WTC11 (cell line): ENCODE measurements at regions not wholly inside any gene's neighbourhood (a gene's known extent, or its start where the extent isn't known, plus 50 kb on each side); places are given as distances from the start of the nearest gene placed in this dataset.

Experiments
- ATAC-seq: fragments of 200-7000 bp; cut with Tn5 transposase; 2 replicates; pipeline ENCODE4 v1.10.0; 2021; ENCODE audit warnings: mild to moderate bottlenecking, moderate library complexity
- CTCF ChIA-PET: fragments of 300-600 bp; sonication (Branson Sonifier 250); formaldehyde crosslinking; loops from one replicate; lab custom pipeline; 2021; ENCODE audit warnings: antibody characterized with exemption; lab: Charles Lee
- POLR2A ChIA-PET: fragments of 350-600 bp; sonication (Branson Sonifier 250); formaldehyde crosslinking; loops from one replicate; lab custom pipeline; 2021; ENCODE audit warnings: antibody characterized with exemption; lab: Charles Lee
- DNase-seq: peaks from one replicate; pipeline ENCODE4 v3.0.0; 2021; ENCODE audit warnings: low spot score
- H3K27ac Mint-ChIP-seq: 2 replicates; pipeline ENCODE4 v1.8.0; 2021; ENCODE audit warnings: mixed read lengths
- H3K27me3 Mint-ChIP-seq: 2 replicates; pipeline ENCODE4 v1.8.0; 2021; ENCODE audit warnings: low read depth, mild to moderate bottlenecking, moderate library complexity, mixed read lengths
- H3K36me3 Mint-ChIP-seq: 2 replicates; pipeline ENCODE4 v1.8.0; 2021; ENCODE audit warnings: mixed read lengths
- H3K4me1 Mint-ChIP-seq: 2 replicates; pipeline ENCODE4 v1.8.0; 2022; ENCODE audit warnings: mixed read lengths
- H3K4me3 Mint-ChIP-seq: 2 replicates; pipeline ENCODE4 v1.8.0; 2021; ENCODE audit warnings: mild to moderate bottlenecking, moderate library complexity, mixed read lengths
- H3K9me3 Mint-ChIP-seq: 2 replicates; pipeline ENCODE4 v1.8.0; 2021; ENCODE audit warnings: mixed read lengths
- ATF6 ChIP-seq: sonication (generic); formaldehyde crosslinking; IDR thresholded peaks from 2 replicates; pipeline ENCODE4 v1.8.1; 2023; ENCODE audit warnings: mild to moderate bottlenecking, missing genetic modification reagents
- CREM ChIP-seq: sonication (generic); formaldehyde crosslinking; IDR thresholded peaks from 2 replicates; pipeline ENCODE4 v1.8.1; 2022; ENCODE audit warnings: mild to moderate bottlenecking, missing genetic modification reagents, moderate library complexity
- E2F1 ChIP-seq: sonication (generic); formaldehyde crosslinking; IDR thresholded peaks from 2 replicates; pipeline ENCODE4 v1.8.0; 2022; ENCODE audit warnings: mild to moderate bottlenecking, missing genetic modification reagents
- ETV6 ChIP-seq: sonication (generic); formaldehyde crosslinking; IDR thresholded peaks from 2 replicates; pipeline ENCODE4 v1.8.1; 2022; ENCODE audit warnings: mild to moderate bottlenecking, missing genetic modification reagents
- FOXJ3 ChIP-seq: sonication (generic); formaldehyde crosslinking; IDR thresholded peaks from 2 replicates; pipeline ENCODE4 v1.9.0; 2021; ENCODE audit warnings: missing genetic modification reagents, mild to moderate bottlenecking, borderline replicate concordance
- FOXK1 ChIP-seq: sonication (generic); formaldehyde crosslinking; IDR thresholded peaks from 2 replicates; pipeline ENCODE4 v1.8.0; 2022; ENCODE audit warnings: mild to moderate bottlenecking, moderate library complexity, missing genetic modification reagents
- FOXP1 ChIP-seq: sonication (generic); formaldehyde crosslinking; IDR thresholded peaks from 2 replicates; pipeline ENCODE4 v1.8.0; 2022; ENCODE audit warnings: missing genetic modification reagents, mild to moderate bottlenecking, moderate library complexity, borderline replicate concordance
- FOXP4 ChIP-seq: sonication (generic); formaldehyde crosslinking; IDR thresholded peaks from 2 replicates; pipeline ENCODE4 v1.8.0; 2022; ENCODE audit warnings: mild to moderate bottlenecking, missing genetic modification reagents
- GTF2I ChIP-seq: fragments of 250-450 bp; sonication (Bioruptor Pico); conservative IDR thresholded peaks from 2 replicates; pipeline ENCODE4 v1.4.0; 2021; ENCODE audit warnings: mild to moderate bottlenecking
- JAZF1 ChIP-seq: fragments of 250-450 bp; sonication (Bioruptor Pico); IDR thresholded peaks from 2 replicates; pipeline ENCODE4 v1.9.0; 2021; ENCODE audit warnings: moderate library complexity, mild to moderate bottlenecking, inconsistent platforms
- KAT7 ChIP-seq: sonication (generic); formaldehyde crosslinking; IDR thresholded peaks from 2 replicates; pipeline ENCODE4 v1.8.1; 2023; ENCODE audit warnings: missing genetic modification reagents, mild to moderate bottlenecking, borderline replicate concordance
- NR3C1 ChIP-seq: sonication (generic); formaldehyde crosslinking; conservative IDR thresholded peaks from 2 replicates; pipeline ENCODE4 v1.8.1; 2023; ENCODE audit warnings: low read depth, mild to moderate bottlenecking, missing genetic modification reagents
- PREB ChIP-seq: sonication (generic); formaldehyde crosslinking; IDR thresholded peaks from 2 replicates; pipeline ENCODE4 v1.8.1; 2022; ENCODE audit warnings: mild to moderate bottlenecking, missing genetic modification reagents, moderate library complexity, borderline replicate concordance
- SP1 ChIP-seq: sonication (generic); formaldehyde crosslinking; conservative IDR thresholded peaks from 2 replicates; pipeline ENCODE4 v1.8.1; 2022; ENCODE audit warnings: missing genetic modification reagents
- USF1 ChIP-seq: sonication (generic); formaldehyde crosslinking; IDR thresholded peaks from 2 replicates; pipeline ENCODE4 v1.8.0; 2022; ENCODE audit warnings: mild to moderate bottlenecking, missing genetic modification reagents
- USF2 ChIP-seq: sonication (generic); formaldehyde crosslinking; IDR thresholded peaks from 2 replicates; pipeline ENCODE4 v1.8.1; 2023; ENCODE audit warnings: mild to moderate bottlenecking, missing genetic modification reagents, moderate library complexity
- ZBTB21 ChIP-seq: sonication (generic); formaldehyde crosslinking; IDR thresholded peaks from 2 replicates; pipeline ENCODE4 v1.8.1; 2023; ENCODE audit warnings: mild to moderate bottlenecking, missing genetic modification reagents, borderline replicate concordance
- ZBTB43 ChIP-seq: sonication (generic); formaldehyde crosslinking; IDR thresholded peaks from 2 replicates; pipeline ENCODE4 v1.8.1; 2023; ENCODE audit warnings: mild to moderate bottlenecking, missing genetic modification reagents
- ZNF121 ChIP-seq: sonication (generic); formaldehyde crosslinking; IDR thresholded peaks from 2 replicates; pipeline ENCODE4 v1.8.0; 2023; ENCODE audit warnings: missing genetic modification reagents
- ZNF232 ChIP-seq: sonication (generic); formaldehyde crosslinking; IDR thresholded peaks from 2 replicates; pipeline ENCODE4 v1.8.0; 2022; ENCODE audit warnings: mild to moderate bottlenecking, missing genetic modification reagents
- ZNF263 ChIP-seq: sonication (generic); formaldehyde crosslinking; IDR thresholded peaks from 2 replicates; pipeline ENCODE4 v1.8.1; 2022; ENCODE audit warnings: low read depth, mild to moderate bottlenecking, moderate library complexity, missing genetic modification reagents
- ZNF532 ChIP-seq: fragments of 250-450 bp; sonication (Bioruptor Pico); IDR thresholded peaks from 2 replicates; pipeline ENCODE4 v1.9.0; 2021; ENCODE audit warnings: mild to moderate bottlenecking, borderline replicate concordance

- Mint-ChIP-seq H3K9me3 (no peaks in the 10 kb centered on the region), H3K27me3 (no peaks in the 10 kb centered on the region; the same call in 1 of the 2 replicates), H3K27ac (no peak overlapping the region), H3K4me3 (no peak overlapping the region), H3K36me3 (no peaks in the 10 kb centered on the region), H3K4me1 (no peaks in the 10 kb centered on the region)
- no peak for ATAC-seq
- TF ChIP-seq FOXP1 (CRISPR knock-in tag) (no peak), USF2 (no peak), ZNF532 (CRISPR knock-in tag) (no peak), ATF6 (no peak), FOXP4 (CRISPR knock-in tag) (no peak), ZBTB21 (no peak)
- CTCF ChIA-PET, result no interaction called here
- DNase-seq, result no peak
- POLR2A ChIA-PET, result no interaction called here
These were observed 66.1 kb downstream of the LEPR start for GRCh38 chr1:65486613-65487012.

GRCh38 chr1:65489481-65489880, 69.0 kb downstream of the LEPR start:
- ChIA-PET POLR2A (no interaction called here), CTCF (interaction anchor here (0.5 to 1.6 kb wide), 2 partner anchors 58 to 705 kb away, joined by 3 read pairs; no protein-coding TSS in a partner anchor)
- H3K4me1 Mint-ChIP-seq, result no peaks in the 10 kb centered on the region
- H3K4me3 Mint-ChIP-seq, result no peak overlapping the region
- H3K9me3 Mint-ChIP-seq, result no peaks in the 10 kb centered on the region
- no peaks in the 10 kb centered on the region for H3K36me3 Mint-ChIP-seq
- H3K27ac Mint-ChIP-seq, result no peak overlapping the region
- DNase-seq (no peak), ATAC-seq (no peak)
- H3K27me3 Mint-ChIP-seq, result no peaks in the 10 kb centered on the region
- TF ChIP-seq ZNF263 (CRISPR knock-in tag) (no peak), GTF2I (CRISPR knock-in tag) (no peak), SP1 (no peak), E2F1 (no peak), ZNF232 (no peak), CREM (CRISPR knock-in tag) (no peak), PREB (CRISPR knock-in tag) (no peak), NR3C1 (CRISPR knock-in tag) (no peak), ZBTB43 (CRISPR knock-in tag) (no peak), ZNF121 (CRISPR knock-in tag) (no peak), KAT7 (CRISPR knock-in tag) (no peak), FOXP1 (CRISPR knock-in tag) (no peak), ETV6 (no peak), USF1 (CRISPR knock-in tag) (no peak), JAZF1 (no peak), FOXJ3 (CRISPR knock-in tag) (no peak), FOXK1 (CRISPR knock-in tag) (no peak)
